Naive B cell (primary cell): ENCODE measurements at regions not wholly inside any gene's neighbourhood (a gene's known extent, or its start where the extent isn't known, plus 50 kb on each side); places are given as distances from the start of the nearest gene placed in this dataset.
"Not testable (repeated sequence)": the region's sequence is repeated elsewhere in the genome, so short reads cannot be mapped to it uniquely, and the experiment has no call there.

Experiments
- ATAC-seq, 2 donors: fragments of 150-1000 bp; cut with Tn5 transposase; 2 replicates each; pipeline ENCODE4 v1.10.0; 2021; ENCODE audit warnings: low read depth in 2 of 2, mild to moderate bottlenecking in 2 of 2, moderate library complexity in 2 of 2
- DNase-seq: peaks from one replicate; pipeline ENCODE4 v3.0.0; 2022
- H3K27ac Mint-ChIP-seq, 6 donors: one replicate each; pipeline ENCODE4 v1.8.0; 2020 to 2022; ENCODE audit warnings: mild to moderate bottlenecking in 6 of 6, mixed read lengths in 6 of 6, moderate library complexity in 5 of 6, inconsistent platforms in 2 of 6
- H3K27me3 Mint-ChIP-seq, 3 donors: one replicate each; pipeline ENCODE4 v1.8.0; 2021 to 2022; ENCODE audit warnings: mixed read lengths in 3 of 3, mild to moderate bottlenecking in 1 of 3
- H3K36me3 Mint-ChIP-seq, 2 donors: one replicate each; pipeline ENCODE4 v1.8.0; 2020 to 2022; ENCODE audit warnings: mixed read lengths in 2 of 2, inconsistent platforms in 1 of 2, mild to moderate bottlenecking in 1 of 2
- H3K4me1 Mint-ChIP-seq, 3 donors: one replicate each; pipeline ENCODE4 v1.8.0; 2020 to 2022; ENCODE audit warnings: mixed read lengths in 3 of 3, inconsistent platforms in 1 of 3, mild to moderate bottlenecking in 1 of 3, moderate library complexity in 1 of 3
- H3K4me3 Mint-ChIP-seq, 8 donors: one replicate each; pipeline ENCODE4 v1.8.0; 2020 to 2022; ENCODE audit warnings: mild to moderate bottlenecking in 8 of 8, mixed read lengths in 8 of 8, moderate library complexity in 8 of 8, inconsistent platforms in 2 of 8
- H3K9me3 Mint-ChIP-seq, 7 donors: one replicate each; pipeline ENCODE4 v1.8.0; 2020 to 2022; ENCODE audit warnings: mixed read lengths in 7 of 7, mild to moderate bottlenecking in 5 of 7, inconsistent platforms in 2 of 7, moderate library complexity in 1 of 7

DNA sequence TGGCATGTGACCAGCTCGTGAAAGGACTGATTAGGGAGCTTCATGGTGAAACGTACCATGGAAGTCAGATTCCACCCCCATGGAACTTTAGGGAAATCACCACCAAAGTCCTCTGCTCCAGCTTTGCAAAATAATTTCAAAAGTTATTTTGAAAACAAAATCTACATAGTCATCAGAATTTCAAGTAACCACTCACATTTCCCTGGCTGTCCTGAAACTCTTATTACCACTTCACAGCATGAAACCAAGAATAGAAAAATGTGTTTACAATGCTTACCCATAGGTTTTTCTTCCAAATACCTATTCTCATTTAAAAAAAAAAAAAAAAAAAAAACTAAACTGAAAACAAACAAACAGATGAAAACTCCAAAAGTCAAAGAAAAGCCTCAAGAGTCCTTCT, 198.7 kb downstream of the PDGFRA start:
- Mint-ChIP-seq H3K4me3 (no peak overlapping the region), H3K27me3 (peaks cover 6 to 15% (median 8%) of the 10 kb centered on the region in 3 donors), H3K36me3 (no peaks in the 10 kb centered on the region), H3K27ac (no peak overlapping the region), H3K4me1 (no peaks in the 10 kb centered on the region), H3K9me3 (peaks cover 0 to 4% (median 0%) of the 10 kb centered on the region in 7 donors)
- ATAC-seq (no peak), DNase-seq (no peak)

DNA sequence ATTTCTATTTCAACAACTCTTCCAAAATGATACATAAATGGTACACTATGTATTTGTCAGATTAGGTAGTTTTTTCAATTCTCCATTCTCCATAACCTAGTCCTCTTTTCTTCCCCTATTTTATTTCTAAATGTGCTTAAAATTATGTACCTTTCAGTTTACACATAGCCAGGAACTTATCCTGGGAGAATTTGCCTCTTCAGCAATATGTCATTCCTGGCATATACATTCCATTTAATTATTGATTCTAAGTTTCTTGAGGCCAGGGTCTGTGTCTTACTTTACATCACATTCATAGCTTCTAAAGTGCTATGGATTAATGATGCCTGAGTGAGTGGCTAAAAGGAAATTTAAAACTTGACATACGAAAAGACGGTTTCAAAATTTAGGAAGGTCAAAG, 199.8 kb downstream of the PDGFRA start:
- peaks cover 6 to 15% (median 8%) of the 10 kb centered on the region in 3 donors for H3K27me3 Mint-ChIP-seq
- H3K4me1 Mint-ChIP-seq, result no peaks in the 10 kb centered on the region
- no peak overlapping the region for H3K27ac Mint-ChIP-seq
- DNase-seq, result no peak
- no peaks in the 10 kb centered on the region for H3K36me3 Mint-ChIP-seq
- peaks cover 0 to 4% (median 0%) of the 10 kb centered on the region in 7 donors for H3K9me3 Mint-ChIP-seq
- H3K4me3 Mint-ChIP-seq, result no peak overlapping the region
- no peak for ATAC-seq

DNA sequence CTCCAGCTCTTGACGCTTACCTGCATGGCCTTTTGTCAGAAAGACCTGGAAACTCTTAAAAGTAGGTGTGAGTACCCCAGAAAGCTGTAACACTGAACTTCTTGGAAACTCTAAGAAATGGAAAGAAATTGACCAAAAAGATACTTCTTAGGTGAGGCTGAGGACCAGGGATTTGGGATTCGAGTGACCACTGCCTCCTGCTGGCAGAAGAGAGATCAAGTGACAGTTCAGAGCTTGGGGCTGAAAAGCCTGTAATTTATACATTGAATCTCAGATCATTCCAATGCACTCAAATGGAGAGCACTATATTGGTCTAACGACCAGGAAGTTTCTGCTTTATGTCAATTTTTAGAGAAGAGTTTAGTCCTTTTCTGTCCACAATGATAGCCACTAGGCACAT, 204.6 kb downstream of the PDGFRA start:
- Mint-ChIP-seq H3K9me3 (peaks cover 0 to 2% (median 0%) of the 10 kb centered on the region in 7 donors), H3K4me3 (no peak overlapping the region), H3K27ac (no peak overlapping the region), H3K4me1 (no peaks in the 10 kb centered on the region), H3K36me3 (no peaks in the 10 kb centered on the region), H3K27me3 (peaks cover 0 to 8% (median 4%) of the 10 kb centered on the region in 3 donors)
- ATAC-seq, result no peak
- DNase-seq, result no peak

DNA sequence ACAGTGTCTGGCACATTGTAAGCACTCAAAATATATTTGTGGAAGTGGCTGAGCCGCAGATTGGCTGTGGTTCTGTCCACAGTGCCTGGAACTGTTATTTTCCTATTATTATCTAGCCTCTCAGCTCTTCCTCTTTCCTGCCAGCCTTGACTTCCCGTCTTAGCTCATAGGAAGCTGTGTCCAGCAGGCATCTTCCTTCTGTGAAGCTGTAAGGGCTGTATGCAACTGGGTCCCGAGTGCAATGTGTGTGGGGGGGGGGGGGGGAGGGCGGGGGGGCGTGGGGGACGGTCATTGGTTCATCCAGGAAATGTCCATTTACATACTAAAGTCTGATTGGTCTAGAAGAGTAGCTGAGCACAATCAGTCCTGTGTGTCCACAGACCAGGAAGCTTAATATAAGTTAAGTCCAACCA, 210.7 kb downstream of the PDGFRA start:
- Mint-ChIP-seq H3K36me3 (no peaks in the 10 kb centered on the region), H3K4me3 (peak overlapping the region in 2 of 8 donors; percentile 54 to 61), H3K27ac (no peak overlapping the region), H3K4me1 (no peaks in the 10 kb centered on the region), H3K9me3 (no peaks in the 10 kb centered on the region), H3K27me3 (peaks cover 6 to 23% (median 8%) of the 10 kb centered on the region in 3 donors)
- ATAC-seq (peak; percentile 42 to 67), DNase-seq (no peak)

DNA sequence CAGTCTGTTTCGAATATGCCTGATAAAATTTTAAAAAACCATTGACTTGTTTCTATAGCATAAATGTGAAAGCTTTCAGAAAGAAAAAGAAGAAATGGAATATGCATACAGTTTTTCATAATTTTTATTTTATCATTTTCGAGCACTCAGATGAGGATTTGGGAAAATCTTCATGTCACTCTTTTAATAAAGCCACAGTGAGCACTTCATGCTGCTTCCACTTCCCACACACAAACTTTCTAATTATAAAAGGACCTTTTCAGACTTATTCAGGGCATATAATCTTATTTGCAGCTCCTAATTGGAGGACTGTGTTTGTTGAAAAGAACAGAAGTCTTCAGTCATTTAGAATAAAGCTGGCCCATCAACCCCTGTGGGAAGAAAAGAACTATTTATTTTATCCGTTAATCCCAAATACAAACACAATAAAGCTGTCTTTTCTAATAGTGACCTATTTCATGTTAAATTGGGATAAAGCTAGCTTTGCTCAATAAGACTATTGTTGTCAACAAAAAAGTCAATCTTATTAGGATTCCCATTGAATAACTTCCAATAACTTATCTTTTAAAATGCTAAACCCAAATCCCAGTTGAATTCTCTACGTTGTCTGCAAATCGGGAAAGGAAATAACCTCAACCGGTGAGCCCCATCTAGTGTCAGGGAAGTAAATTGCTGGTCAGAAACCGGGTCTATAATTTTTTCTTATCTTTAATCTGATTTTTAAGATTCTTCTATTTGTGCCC, 211.5 kb downstream of the PDGFRA start:
- Mint-ChIP-seq H3K27ac (no peak overlapping the region), H3K27me3 (peaks cover 6 to 24% (median 8%) of the 10 kb centered on the region in 3 donors), H3K36me3 (no peaks in the 10 kb centered on the region), H3K9me3 (no peaks in the 10 kb centered on the region), H3K4me3 (peak overlapping the region in 4 of 8 donors; percentile 16 to 61 (median 51)), H3K4me1 (no peaks in the 10 kb centered on the region)
- ATAC-seq, result no peak
- no peak for DNase-seq

DNA sequence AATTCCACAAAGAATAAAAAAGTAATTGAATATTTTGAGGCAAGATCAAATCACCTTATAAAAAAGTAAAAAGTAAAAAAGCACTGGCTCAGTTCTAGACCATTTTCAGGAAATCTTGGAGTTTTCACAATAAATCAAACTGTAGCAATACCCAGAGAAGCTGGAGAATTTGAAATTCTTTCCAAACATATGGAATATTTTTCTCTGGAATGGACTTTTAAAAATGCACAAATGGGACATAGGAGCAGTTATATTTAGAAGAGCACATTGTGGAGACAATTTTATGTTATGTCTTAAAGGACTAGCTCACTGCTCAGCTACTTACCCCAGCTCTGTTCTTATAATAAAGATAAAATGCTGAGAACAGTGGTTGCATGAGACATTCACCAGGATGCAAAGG, 211.9 kb upstream of the KIT start:
- no peak overlapping the region for H3K4me3 Mint-ChIP-seq
- H3K4me1 Mint-ChIP-seq, result no peaks in the 10 kb centered on the region
- DNase-seq (no peak), ATAC-seq (no peak)
- H3K27ac Mint-ChIP-seq, result no peak overlapping the region
- H3K27me3 Mint-ChIP-seq, result peaks cover 4 to 15% (median 6%) of the 10 kb centered on the region in 3 donors
- peaks cover 0 to 7% of the 10 kb centered on the region in 2 donors for H3K36me3 Mint-ChIP-seq
- peaks cover 0 to 23% (median 15%) of the 10 kb centered on the region in 7 donors for H3K9me3 Mint-ChIP-seq

DNA sequence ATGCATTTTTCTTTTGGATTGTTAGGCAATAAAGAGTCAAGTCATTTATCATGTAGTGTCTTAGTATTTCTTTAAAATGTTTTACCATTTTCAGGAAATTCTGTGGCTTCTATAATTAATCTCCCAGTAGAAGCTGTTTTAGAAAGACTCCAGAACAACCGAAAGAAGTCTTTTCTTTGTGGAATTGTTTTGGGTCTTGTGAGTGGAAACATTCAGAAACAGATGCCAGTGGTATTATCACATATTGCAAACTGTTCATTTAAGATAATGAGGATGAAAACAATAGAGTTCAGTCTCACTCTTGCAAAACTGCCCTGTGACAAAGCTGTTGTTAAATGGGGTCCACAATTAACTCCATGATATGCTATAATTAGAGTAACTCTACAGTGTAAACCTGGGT, 211.2 kb upstream of the KIT start:
- Mint-ChIP-seq H3K27me3 (peaks cover 4 to 15% (median 6%) of the 10 kb centered on the region in 3 donors), H3K4me1 (no peaks in the 10 kb centered on the region), H3K4me3 (no peak overlapping the region), H3K27ac (no peak overlapping the region), H3K36me3 (peaks cover 0 to 7% of the 10 kb centered on the region in 2 donors), H3K9me3 (peaks cover 0 to 26% (median 17%) of the 10 kb centered on the region in 7 donors)
- DNase-seq (no peak), ATAC-seq (no peak)

DNA sequence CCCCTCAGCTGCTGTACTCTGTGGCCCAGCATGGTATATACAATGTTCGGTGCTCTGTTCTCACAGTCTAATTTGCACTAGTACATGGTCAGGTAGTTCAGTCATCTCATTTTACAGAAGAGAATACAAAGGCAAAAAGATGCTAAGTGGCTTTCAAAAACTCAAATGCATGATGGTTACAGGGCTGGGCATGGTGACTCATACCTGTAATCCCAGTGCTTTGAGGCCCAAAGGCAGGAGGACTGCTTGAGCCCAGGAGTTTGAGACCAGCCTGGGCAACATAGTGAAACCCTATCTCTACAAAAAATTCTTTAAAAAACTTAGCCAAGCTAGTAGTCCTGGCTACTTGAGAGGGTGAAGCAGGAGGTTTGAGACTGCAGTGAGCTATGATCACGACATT, 210.5 kb upstream of the KIT start:
- DNase-seq (no peak), ATAC-seq (no peak)
- Mint-ChIP-seq H3K36me3 (peaks cover 0 to 7% of the 10 kb centered on the region in 2 donors), H3K4me3 (peak overlapping the region in 1 of 8 donors; percentile 62), H3K4me1 (no peaks in the 10 kb centered on the region), H3K27ac (no peak overlapping the region), H3K9me3 (peaks cover 3 to 30% (median 20%) of the 10 kb centered on the region in 7 donors), H3K27me3 (peaks cover 4 to 15% (median 6%) of the 10 kb centered on the region in 3 donors)

DNA sequence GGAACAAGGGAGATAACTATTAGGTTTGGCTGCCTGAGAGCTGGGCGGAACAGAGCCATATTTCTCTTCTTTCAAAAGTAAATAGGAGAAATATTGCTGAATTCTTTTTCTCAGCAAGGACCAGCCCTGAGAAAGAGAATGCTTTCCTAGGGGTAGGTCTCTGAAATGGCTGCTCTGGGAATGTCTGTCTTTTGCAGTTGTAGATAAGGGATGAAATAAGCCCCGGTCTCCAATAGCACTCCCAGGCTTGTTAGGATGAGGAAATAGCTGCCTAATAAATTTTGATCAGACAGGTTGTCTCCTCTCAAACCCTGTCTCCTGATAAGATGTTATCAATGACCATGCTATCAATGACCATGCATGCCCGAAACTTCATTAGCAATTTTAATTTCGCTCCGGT, 207.8 kb upstream of the KIT start:
- Mint-ChIP-seq H3K9me3 (peaks cover 3 to 30% (median 20%) of the 10 kb centered on the region in 7 donors), H3K4me3 (no peak overlapping the region), H3K4me1 (no peaks in the 10 kb centered on the region), H3K36me3 (peaks cover 0 to 7% of the 10 kb centered on the region in 2 donors), H3K27me3 (peaks cover 0 to under 1% (median 0%) of the 10 kb centered on the region in 3 donors), H3K27ac (no peak overlapping the region)
- DNase-seq (no peak), ATAC-seq (no peak)

DNA sequence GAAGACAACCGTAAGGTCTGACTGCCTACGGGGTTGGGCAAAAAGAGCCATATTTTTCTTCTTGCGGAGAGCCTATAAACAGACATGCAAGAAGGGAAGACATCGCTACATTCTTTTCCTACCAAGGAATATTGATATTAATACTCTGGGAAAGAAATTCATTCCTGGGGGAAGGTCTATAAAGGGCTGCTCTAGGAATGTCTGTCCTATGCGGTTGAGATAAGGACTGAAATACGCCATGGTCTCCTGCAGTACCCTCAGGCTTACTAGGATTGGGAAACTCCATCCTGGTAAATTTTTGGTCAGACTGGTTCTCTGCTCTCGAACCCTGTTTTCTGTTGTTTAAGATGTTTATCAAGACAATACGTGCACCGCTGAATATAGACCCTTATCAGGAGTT, 190.8 kb upstream of the KIT start:
- Mint-ChIP-seq H3K36me3 (peaks cover 0 to 10% of the 10 kb centered on the region in 2 donors), H3K9me3 (peaks cover 12 to 44% (median 21%) of the 10 kb centered on the region in 7 donors)
- H3K27me3 Mint-ChIP-seq, H3K27ac Mint-ChIP-seq, H3K4me3 Mint-ChIP-seq, ATAC-seq, DNase-seq, H3K4me1 Mint-ChIP-seq: not testable (repeated sequence)

DNA sequence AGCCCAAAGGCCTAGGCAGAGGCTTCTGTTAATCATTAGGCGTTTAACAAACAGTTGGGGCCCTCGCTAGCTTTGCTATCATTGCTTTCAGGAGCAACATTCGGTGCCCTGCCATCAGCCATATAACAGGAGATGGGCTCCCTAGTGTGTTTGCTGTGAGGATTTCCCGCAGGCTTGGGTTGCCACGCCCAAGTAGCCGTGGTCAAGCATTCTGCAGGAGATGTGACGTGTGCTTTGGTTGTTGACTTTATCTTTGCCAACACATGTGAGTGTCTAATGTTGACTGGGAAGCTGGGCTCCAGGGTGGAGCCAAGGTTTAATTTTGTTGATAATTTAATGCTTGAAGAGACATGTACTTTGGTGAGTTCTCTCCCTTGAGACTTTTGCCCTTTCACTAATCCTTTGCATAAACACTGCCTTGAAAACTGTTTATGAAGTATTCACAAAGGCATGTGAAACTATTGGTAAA, 184.6 kb upstream of the KIT start:
- Mint-ChIP-seq H3K27ac (no peak overlapping the region), H3K27me3 (peaks cover 0 to 5% (median 4%) of the 10 kb centered on the region in 3 donors), H3K9me3 (peaks cover 2 to 18% (median 9%) of the 10 kb centered on the region in 7 donors), H3K4me1 (no peaks in the 10 kb centered on the region), H3K4me3 (no peak overlapping the region), H3K36me3 (peaks cover 0 to 5% of the 10 kb centered on the region in 2 donors)
- ATAC-seq (no peak), DNase-seq (no peak)

DNA sequence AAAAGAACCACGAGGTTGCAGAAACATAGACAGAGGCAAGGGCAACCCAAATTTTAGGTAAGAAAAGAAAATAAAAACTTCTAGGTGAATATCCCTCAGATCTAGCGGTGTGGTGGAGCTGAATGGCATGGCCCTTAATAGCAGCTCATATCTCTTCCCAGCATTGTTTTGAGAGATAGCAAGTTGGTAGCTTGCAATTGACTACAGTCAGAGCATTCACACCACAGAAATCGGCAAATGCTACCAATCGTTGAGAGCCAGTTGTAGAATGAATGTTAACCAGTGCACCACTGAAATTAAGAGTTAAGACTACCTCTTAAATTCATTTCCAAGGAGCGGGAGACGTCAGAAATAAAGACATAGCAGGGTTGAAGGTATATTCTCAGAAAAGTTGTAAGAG, 184.0 kb upstream of the KIT start:
- Mint-ChIP-seq H3K9me3 (peaks cover under 1 to 19% (median 6%) of the 10 kb centered on the region in 7 donors), H3K4me1 (no peaks in the 10 kb centered on the region), H3K27ac (no peak overlapping the region), H3K4me3 (no peak overlapping the region), H3K27me3 (peaks cover 0 to 5% (median 4%) of the 10 kb centered on the region in 3 donors), H3K36me3 (peaks cover 0 to 4% of the 10 kb centered on the region in 2 donors)
- no peak for ATAC-seq
- no peak for DNase-seq

DNA sequence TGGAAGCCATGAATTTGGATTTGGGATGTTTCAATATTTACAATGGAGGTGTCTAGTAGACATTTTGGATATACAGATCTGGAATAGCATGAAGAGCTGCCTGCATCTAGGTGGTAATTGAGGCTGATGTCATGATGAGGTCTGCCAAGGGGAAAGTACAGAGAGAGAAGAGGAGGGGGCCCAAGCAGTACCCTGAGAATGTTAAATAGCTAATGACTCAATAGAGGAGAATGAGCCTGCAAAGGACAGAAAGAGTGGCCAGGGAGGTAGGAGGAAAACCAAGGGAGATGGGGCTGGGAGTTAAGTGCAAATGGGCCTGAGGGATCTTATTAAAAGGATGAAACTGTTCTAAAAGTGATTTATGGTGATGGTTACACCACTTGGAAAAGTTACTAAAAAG, 182.2 kb upstream of the KIT start:
- H3K9me3 Mint-ChIP-seq, result peaks cover 7 to 20% (median 14%) of the 10 kb centered on the region in 7 donors
- DNase-seq, result no peak
- peaks cover 0 to 5% (median 4%) of the 10 kb centered on the region in 3 donors for H3K27me3 Mint-ChIP-seq
- H3K36me3 Mint-ChIP-seq, result peaks cover 0 to 13% of the 10 kb centered on the region in 2 donors
- H3K4me3 Mint-ChIP-seq, result no peak overlapping the region
- H3K4me1 Mint-ChIP-seq, result no peaks in the 10 kb centered on the region
- ATAC-seq, result no peak
- no peak overlapping the region for H3K27ac Mint-ChIP-seq

DNA sequence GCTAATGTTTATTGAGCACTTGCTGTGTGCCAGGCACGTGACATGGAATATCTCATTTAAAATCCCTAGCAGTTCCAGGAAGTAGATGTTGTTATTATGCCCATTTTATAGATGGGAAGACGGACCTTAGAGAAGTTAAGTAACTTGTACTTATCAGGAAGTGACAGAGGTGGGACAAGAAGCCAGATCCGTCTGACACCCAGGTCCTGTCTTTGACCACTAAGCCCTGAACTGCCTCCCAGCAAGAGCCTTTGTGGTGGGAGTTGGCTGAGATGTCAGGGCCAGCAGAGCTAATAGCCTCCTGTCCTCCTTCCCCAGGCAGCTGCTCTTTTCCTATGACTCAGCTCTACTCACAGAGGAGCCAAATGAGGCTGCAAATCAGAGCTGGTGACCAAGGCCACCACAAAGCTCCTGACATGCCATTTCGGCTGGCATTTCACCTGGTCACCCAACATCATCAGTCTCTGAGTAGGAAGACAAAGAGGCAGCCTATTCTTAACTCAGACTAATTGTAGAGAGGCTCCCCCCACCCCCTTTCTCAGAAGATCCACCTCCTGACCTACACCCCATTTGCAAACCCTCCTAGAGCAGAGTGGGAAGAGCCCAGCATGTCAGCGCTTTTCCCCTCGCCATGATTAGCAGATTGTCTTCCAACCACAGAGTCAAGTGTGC, 175.1 kb upstream of the KIT start:
- no peak for ATAC-seq
- H3K27ac Mint-ChIP-seq, result no peak overlapping the region
- peaks cover 0 to 3% (median 0%) of the 10 kb centered on the region in 3 donors for H3K27me3 Mint-ChIP-seq
- no peak for DNase-seq
- H3K4me1 Mint-ChIP-seq, result no peaks in the 10 kb centered on the region
- peaks cover 0 to 13% of the 10 kb centered on the region in 2 donors for H3K36me3 Mint-ChIP-seq
- peaks cover 8 to 17% (median 14%) of the 10 kb centered on the region in 7 donors for H3K9me3 Mint-ChIP-seq
- no peak overlapping the region for H3K4me3 Mint-ChIP-seq
